Liver (tissue), 8 donors: ENCODE measurements at regions not wholly inside any gene's neighbourhood (a gene's known extent, or its start where the extent isn't known, plus 50 kb on each side); places are given as distances from the start of the nearest gene placed in this dataset.

Experiments used
- DNase-seq: peaks from one replicate; pipeline ENCODE4 v3.0.0-alpha.2; 2017; ENCODE audit warnings: low spot score
- H3K27ac ChIP-seq, 2 donors: one replicate each; pipeline ENCODE4 v1.7.0; 2013; ENCODE audit warnings: inconsistent platforms in 2 of 2, low read length in 2 of 2, control low read depth in 1 of 2, low read depth in 1 of 2, mild to moderate bottlenecking in 1 of 2
- H3K27me3 ChIP-seq, 4 donors: one replicate each; pipeline versions ENCODE4 v1.6.1 to v1.7.0; 2013; ENCODE audit warnings: low read length in 3 of 4, inconsistent platforms in 1 of 4, mild to moderate bottlenecking in 1 of 4, moderate library complexity in 1 of 4; ENCODE audit not compliant: control insufficient read depth in 4 of 4, insufficient read depth in 4 of 4
- H3K36me3 ChIP-seq, 4 donors: one replicate each; pipeline versions ENCODE4 v1.6.1 to v1.7.0; 2013; ENCODE audit warnings: low read length in 3 of 4, mild to moderate bottlenecking in 3 of 4, low read depth in 1 of 4, moderate library complexity in 1 of 4; ENCODE audit not compliant: control insufficient read depth in 4 of 4, insufficient read depth in 3 of 4
- H3K4me1 ChIP-seq, 4 donors: one replicate each; pipeline versions ENCODE4 v1.6.1 to v1.7.0; 2013; ENCODE audit warnings: low read length in 3 of 4, mild to moderate bottlenecking in 3 of 4, moderate library complexity in 1 of 4; ENCODE audit not compliant: control insufficient read depth in 4 of 4, insufficient read depth in 4 of 4
- H3K4me3 ChIP-seq, 3 donors: one replicate each; pipeline versions ENCODE4 v1.6.1 to v1.7.0; 2013; ENCODE audit warnings: low read length in 3 of 3, control low read depth in 1 of 3, low read depth in 1 of 3, mild to moderate bottlenecking in 1 of 3
- H3K9ac ChIP-seq, 2 donors: one replicate each; pipeline ENCODE4 v1.7.0; 2013; ENCODE audit warnings: low read length in 2 of 2, mild to moderate bottlenecking in 2 of 2, moderate library complexity in 2 of 2, control low read depth in 1 of 2, low read depth in 1 of 2
- H3K9me3 ChIP-seq, 4 donors: one replicate each; pipeline versions ENCODE4 v1.6.1 to v1.7.0; 2013; ENCODE audit warnings: low read length in 3 of 4; ENCODE audit not compliant: control insufficient read depth in 4 of 4
- ATF3 ChIP-seq: IDR thresholded peaks from 2 replicates; pipeline ENCODE4 v1.6.1; 2016; ENCODE audit warnings: antibody characterized with exemption
- EGR1 ChIP-seq, 2 donors: IDR thresholded peaks; 2 replicates each; pipeline ENCODE4 v1.6.1; 2016 to 2018; ENCODE audit warnings: antibody characterized with exemption in 2 of 2, low read depth in 2 of 2
- FOXA1 ChIP-seq: IDR thresholded peaks from 2 replicates; pipeline ENCODE4 v1.6.1; 2016; ENCODE audit warnings: antibody characterized with exemption
- FOXA2 ChIP-seq: IDR thresholded peaks from 2 replicates; pipeline ENCODE4 v1.6.1; 2016; ENCODE audit warnings: antibody characterized with exemption
- GABPA ChIP-seq, 2 donors: IDR thresholded peaks in 1 of 2; conservative IDR thresholded peaks in 1 of 2; 2 replicates each; pipeline ENCODE4 v1.6.1; 2016; ENCODE audit warnings: antibody characterized with exemption in 2 of 2, mild to moderate bottlenecking in 1 of 2, moderate library complexity in 1 of 2
- HNF4G ChIP-seq: IDR thresholded peaks from 2 replicates; pipeline ENCODE4 v1.6.1; 2016; ENCODE audit warnings: antibody characterized with exemption
- JUND ChIP-seq, 2 donors: IDR thresholded peaks; 2 replicates each; pipeline ENCODE4 v1.6.1; 2016; ENCODE audit warnings: antibody characterized with exemption in 2 of 2
- MAX ChIP-seq: IDR thresholded peaks from 2 replicates; pipeline ENCODE4 v1.6.1; 2016; ENCODE audit warnings: antibody characterized with exemption
- NR2F2 ChIP-seq: IDR thresholded peaks from 2 replicates; pipeline ENCODE4 v1.6.1; 2016; ENCODE audit warnings: antibody characterized with exemption
- RAD21 ChIP-seq, 2 donors: IDR thresholded peaks; 2 replicates each; pipeline ENCODE4 v1.6.1; 2016; ENCODE audit warnings: antibody characterized with exemption in 2 of 2, mild to moderate bottlenecking in 2 of 2
- RXRA ChIP-seq, 2 donors: IDR thresholded peaks; 2 replicates each; pipeline ENCODE4 v1.6.1; 2017 to 2018; ENCODE audit warnings: antibody characterized with exemption in 2 of 2, mild to moderate bottlenecking in 1 of 2
- SP1 ChIP-seq: IDR thresholded peaks from 2 replicates; pipeline ENCODE4 v1.6.1; 2018; ENCODE audit warnings: antibody characterized with exemption, mild to moderate bottlenecking
- TAF1 ChIP-seq: conservative IDR thresholded peaks from 2 replicates; pipeline ENCODE4 v1.6.1; 2016; ENCODE audit warnings: antibody characterized with exemption, mild to moderate bottlenecking
- YY1 ChIP-seq: IDR thresholded peaks from 2 replicates; pipeline ENCODE4 v1.6.1; 2016; ENCODE audit warnings: antibody characterized with exemption, mild to moderate bottlenecking
- ZBTB33 ChIP-seq: IDR thresholded peaks from 2 replicates; pipeline ENCODE4 v1.6.1; 2016; ENCODE audit warnings: antibody characterized with exemption
- WGBS: extraction: QIAGEN DNeasy Blood & Tissue Kit; methylation state at CpG from one replicate; pipeline ENCODE4 v1.1.7; 2013; 5-methylcytosine and 5-hydroxymethylcytosine counted together
- TF ChIP-seq, protein P1 (sequence below): IDR thresholded peaks from 2 replicates; pipeline ENCODE4 v1.6.1; 2016; ENCODE audit warnings: antibody characterized with exemption, mild to moderate bottlenecking
- TF ChIP-seq, protein P2 (sequence below): fragments of 150-350 bp; IDR thresholded peaks from 2 replicates; pipeline ENCODE4 v1.5.1; 2017; ENCODE audit warnings: improper control_type of control experiment, low read depth, low read length; ENCODE audit not compliant: missing input control
- donor health status: healthy.
- donor health status: healthy.
- donor health status: healthy.
- donor health status: healthy.
- donor health status: healthy.

- Histone ChIP-seq H3K9me3 (no peaks in the 10 kb centered on the region), H3K4me3 (no peak overlapping the region), H3K4me1 (no peaks in the 10 kb centered on the region), H3K27ac (no peak overlapping the region), H3K27me3 (peaks cover 0 to 2% (median 0%) of the 10 kb centered on the region in 4 donors), H3K9ac (no peak overlapping the region), H3K36me3 (no peaks in the 10 kb centered on the region)
- 76% methylated on average over 5 of the region's 5 CpGs for WGBS
- TF ChIP-seq FOXA1 (no peak), MAX (no peak), YY1 (no peak), ATF3 (no peak), JUND (IDR thresholded peaks at IDR 0.05) (no peak), GABPA (IDR thresholded peaks at IDR 0.05 in 1 of 2, conservative IDR thresholded peaks at IDR 0.05 in 1 of 2) (no peak), EGR1 (IDR thresholded peaks at IDR 0.05; ENCODE audit: low read depth in 2 of 2) (no peak), FOXA2 (no peak), ZBTB33 (no peak), TAF1 (no peak), RXRA (IDR thresholded peaks at IDR 0.05) (no peak), SP1 (no peak)
- TF ChIP-seq, protein P1, sequence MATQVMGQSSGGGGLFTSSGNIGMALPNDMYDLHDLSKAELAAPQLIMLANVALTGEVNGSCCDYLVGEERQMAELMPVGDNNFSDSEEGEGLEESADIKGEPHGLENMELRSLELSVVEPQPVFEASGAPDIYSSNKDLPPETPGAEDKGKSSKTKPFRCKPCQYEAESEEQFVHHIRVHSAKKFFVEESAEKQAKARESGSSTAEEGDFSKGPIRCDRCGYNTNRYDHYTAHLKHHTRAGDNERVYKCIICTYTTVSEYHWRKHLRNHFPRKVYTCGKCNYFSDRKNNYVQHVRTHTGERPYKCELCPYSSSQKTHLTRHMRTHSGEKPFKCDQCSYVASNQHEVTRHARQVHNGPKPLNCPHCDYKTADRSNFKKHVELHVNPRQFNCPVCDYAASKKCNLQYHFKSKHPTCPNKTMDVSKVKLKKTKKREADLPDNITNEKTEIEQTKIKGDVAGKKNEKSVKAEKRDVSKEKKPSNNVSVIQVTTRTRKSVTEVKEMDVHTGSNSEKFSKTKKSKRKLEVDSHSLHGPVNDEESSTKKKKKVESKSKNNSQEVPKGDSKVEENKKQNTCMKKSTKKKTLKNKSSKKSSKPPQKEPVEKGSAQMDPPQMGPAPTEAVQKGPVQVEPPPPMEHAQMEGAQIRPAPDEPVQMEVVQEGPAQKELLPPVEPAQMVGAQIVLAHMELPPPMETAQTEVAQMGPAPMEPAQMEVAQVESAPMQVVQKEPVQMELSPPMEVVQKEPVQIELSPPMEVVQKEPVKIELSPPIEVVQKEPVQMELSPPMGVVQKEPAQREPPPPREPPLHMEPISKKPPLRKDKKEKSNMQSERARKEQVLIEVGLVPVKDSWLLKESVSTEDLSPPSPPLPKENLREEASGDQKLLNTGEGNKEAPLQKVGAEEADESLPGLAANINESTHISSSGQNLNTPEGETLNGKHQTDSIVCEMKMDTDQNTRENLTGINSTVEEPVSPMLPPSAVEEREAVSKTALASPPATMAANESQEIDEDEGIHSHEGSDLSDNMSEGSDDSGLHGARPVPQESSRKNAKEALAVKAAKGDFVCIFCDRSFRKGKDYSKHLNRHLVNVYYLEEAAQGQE, result no peak
- DNase-seq, result no peak
These were observed 346.7 kb downstream of the TRIML1 start for GRCh38 chr4:188485906-188486305.

- H3K36me3 ChIP-seq, result no peaks in the 10 kb centered on the region
- H3K9ac ChIP-seq, result no peak overlapping the region
- no peak overlapping the region for H3K4me3 ChIP-seq
- DNase-seq, result no peak
- H3K27ac ChIP-seq, result no peak overlapping the region
- peaks cover 0 to 2% (median 0%) of the 10 kb centered on the region in 4 donors for H3K27me3 ChIP-seq
- peaks cover 0 to 8% (median 8%) of the 10 kb centered on the region in 4 donors for H3K9me3 ChIP-seq
- no peaks in the 10 kb centered on the region for H3K4me1 ChIP-seq
- 57% methylated on average over 6 of the region's 6 CpGs for WGBS
- TF ChIP-seq TAF1 (no peak), GABPA (IDR thresholded peaks at IDR 0.05 in 1 of 2, conservative IDR thresholded peaks at IDR 0.05 in 1 of 2) (no peak), ATF3 (no peak), FOXA1 (no peak), RAD21 (IDR thresholded peaks at IDR 0.05) (no peak), SP1 (no peak), HNF4G (no peak), JUND (IDR thresholded peaks at IDR 0.05) (no peak), NR2F2 (no peak), FOXA2 (no peak), RXRA (IDR thresholded peaks at IDR 0.05) (no peak), MAX (no peak), EGR1 (IDR thresholded peaks at IDR 0.05; ENCODE audit: low read depth in 2 of 2) (no peak), ZBTB33 (no peak)
- TF ChIP-seq, protein P1, result no peak
- TF ChIP-seq, protein P2, sequence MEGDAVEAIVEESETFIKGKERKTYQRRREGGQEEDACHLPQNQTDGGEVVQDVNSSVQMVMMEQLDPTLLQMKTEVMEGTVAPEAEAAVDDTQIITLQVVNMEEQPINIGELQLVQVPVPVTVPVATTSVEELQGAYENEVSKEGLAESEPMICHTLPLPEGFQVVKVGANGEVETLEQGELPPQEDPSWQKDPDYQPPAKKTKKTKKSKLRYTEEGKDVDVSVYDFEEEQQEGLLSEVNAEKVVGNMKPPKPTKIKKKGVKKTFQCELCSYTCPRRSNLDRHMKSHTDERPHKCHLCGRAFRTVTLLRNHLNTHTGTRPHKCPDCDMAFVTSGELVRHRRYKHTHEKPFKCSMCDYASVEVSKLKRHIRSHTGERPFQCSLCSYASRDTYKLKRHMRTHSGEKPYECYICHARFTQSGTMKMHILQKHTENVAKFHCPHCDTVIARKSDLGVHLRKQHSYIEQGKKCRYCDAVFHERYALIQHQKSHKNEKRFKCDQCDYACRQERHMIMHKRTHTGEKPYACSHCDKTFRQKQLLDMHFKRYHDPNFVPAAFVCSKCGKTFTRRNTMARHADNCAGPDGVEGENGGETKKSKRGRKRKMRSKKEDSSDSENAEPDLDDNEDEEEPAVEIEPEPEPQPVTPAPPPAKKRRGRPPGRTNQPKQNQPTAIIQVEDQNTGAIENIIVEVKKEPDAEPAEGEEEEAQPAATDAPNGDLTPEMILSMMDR, result no peak
These were observed 353.6 kb downstream of the TRIML1 start for GRCh38 chr4:188492886-188493285.
